GM19452 (cell line): ENCODE measurements at regions not wholly inside any gene's neighbourhood (a gene's known extent, or its start where the extent isn't known, plus 50 kb on each side); places are given as distances from the start of the nearest gene placed in this dataset.

Experiments used
- ATAC-seq: cut with Tn5 transposase; IDR thresholded peaks from one replicate; pipeline ENCODE4 v1.9.1; 2021; ENCODE audit not compliant: unreplicated experiment

DNA sequence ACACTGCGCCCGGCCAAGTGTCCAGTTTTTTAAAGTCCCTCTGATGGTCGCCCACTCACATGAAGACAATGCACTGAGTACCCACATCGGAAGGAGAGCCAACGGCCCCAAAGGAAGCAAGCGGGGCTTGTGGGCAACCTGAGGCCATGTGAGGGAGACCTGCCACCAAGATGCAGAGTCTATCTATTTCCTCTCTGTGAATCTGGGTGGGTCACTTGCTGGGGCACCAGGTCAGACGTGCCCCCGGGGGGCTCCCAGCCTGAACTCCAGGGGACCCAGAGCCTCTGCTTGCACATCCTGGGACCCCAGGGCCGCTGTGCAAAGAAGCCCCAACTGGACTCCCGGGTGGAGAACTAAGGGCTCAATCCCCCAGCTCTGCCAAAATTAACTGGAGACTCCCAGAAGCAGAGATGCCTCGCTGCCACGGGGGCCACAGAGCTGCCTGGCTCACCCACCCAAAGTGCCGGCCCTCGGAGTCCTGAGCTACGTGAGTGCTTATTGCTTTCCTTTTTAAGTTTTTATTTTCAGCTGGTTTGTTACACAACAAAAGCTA, 106.4 kb downstream of the BRD1 start:
- ATAC-seq, result no peak

GRCh38 chr22:49720279-49720959, 107.3 kb downstream of the BRD1 start:
- ATAC-seq, result no peak

GRCh38 chr22:49719046-49719445, 108.6 kb downstream of the BRD1 start:
- no peak for ATAC-seq

- ATAC-seq, result no peak
Observed at GRCh38 chr22:49718396-49718795, 109.3 kb downstream of the BRD1 start.

GRCh38 chr22:49717322-49717919, 110.3 kb downstream of the BRD1 start:
- ATAC-seq, result no peak

DNA sequence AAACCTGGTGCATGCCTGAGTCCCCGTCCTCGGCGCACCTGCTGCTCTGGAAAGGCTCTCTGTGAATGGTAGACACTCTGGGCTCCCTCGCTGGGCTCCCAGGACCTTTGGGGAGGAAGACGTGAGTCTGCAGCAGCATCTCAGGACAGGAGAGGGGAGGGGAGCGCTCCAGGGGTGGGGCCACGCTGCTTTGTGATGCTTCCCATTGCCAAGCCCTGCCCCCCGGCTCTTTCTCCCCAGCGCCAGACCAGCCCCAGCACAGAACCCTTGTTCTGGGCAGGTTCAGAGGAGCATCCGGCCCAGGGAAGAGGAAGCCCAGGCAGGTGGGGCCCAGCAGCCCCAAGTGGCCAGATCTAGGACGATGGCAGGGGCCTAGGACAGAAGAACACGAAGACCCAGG, 111.2 kb downstream of the BRD1 start:
- no peak for ATAC-seq

DNA sequence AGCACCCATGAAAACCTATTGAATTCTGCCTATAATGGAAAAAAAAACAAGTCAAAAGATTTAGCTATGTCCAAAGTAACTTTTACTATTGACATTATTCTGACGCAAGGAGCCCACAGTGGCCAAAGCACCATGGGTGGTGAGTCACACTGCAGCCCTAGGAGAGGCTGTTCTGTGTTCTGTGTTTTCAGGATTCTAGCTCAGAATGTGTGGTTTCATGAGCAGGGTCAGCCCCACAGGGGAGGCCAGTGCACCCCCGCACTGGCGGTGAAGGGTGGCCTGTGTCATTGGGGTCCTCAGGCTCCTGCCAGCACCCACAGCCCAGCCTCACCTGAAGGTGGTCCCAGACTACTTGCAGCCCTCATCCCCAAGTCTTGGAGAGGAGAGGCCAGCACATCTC, 112.2 kb downstream of the BRD1 start:
- ATAC-seq, result no peak

DNA sequence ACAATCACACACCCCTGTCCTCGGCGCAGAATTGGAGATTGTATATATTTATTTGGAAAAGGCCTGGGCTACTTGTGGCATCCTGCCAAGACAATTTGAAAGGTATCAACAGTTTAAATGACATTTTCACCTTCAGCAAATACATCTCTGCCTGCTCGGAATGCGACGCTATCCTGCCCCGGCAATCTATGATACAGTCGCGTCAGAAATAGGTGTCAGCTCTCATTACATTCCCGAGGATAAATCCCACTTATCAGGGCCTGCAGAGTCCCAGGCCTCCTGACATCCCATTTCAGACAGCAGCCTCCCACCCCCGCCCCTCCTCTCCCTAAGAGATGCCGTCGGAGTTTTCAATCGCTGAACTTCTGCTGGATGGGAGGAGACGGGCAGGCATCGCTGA, 114.7 kb downstream of the BRD1 start:
- ATAC-seq, result no peak

GRCh38 chr22:49712195-49712791, 115.4 kb downstream of the BRD1 start:
- no peak for ATAC-seq

- ATAC-seq, result no peak
Observed at GRCh38 chr22:49710746-49711145, 116.9 kb downstream of the BRD1 start.

DNA sequence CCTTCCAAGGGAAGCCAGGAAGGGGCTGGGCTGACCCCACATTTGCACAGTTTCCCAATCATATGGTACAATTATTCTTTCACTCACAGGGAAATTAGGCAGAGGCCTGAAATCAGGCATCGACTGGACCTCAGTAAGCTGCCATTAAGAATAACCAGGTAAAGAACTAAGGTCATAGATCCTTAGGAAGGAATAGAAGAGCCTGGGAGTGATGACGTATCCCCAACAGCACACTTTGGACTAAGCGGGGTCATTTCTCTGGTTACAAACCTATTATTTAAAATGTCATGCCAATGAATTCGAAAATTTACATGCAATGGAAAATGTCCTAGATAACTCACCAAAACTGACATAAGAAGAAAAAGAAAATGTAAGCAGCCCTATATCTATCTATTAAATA, 118.2 kb downstream of the BRD1 start:
- no peak for ATAC-seq

DNA sequence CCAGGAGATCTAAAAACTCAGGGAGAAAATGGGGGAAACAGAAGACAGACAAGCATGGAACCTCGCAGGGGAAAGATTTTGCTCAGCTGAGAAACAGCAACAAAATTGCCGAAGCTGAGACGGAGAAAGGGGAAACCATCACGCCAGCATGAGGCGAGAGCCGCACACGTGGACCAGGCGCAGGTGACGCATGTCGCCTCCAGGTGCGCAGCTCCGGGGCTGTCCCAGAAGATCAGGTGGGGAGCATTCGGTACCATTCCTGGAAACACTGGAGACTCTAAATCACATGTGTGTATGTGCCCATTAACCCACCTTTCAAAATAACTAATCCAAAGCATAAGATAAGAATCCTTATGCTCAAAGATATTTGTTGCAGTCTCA, 121.7 kb downstream of the BRD1 start:
- ATAC-seq, result no peak

GRCh38 chr22:49705216-49705971, 122.3 kb downstream of the BRD1 start:
- no peak for ATAC-seq

GRCh38 chr22:49704345-49705215, 123.1 kb downstream of the BRD1 start:
- ATAC-seq, result no peak

GRCh38 chr22:49703990-49704344, 123.7 kb downstream of the BRD1 start:
- ATAC-seq, result no peak

- no peak for ATAC-seq
Observed at GRCh38 chr22:49703505-49703904, 124.2 kb downstream of the BRD1 start.

DNA sequence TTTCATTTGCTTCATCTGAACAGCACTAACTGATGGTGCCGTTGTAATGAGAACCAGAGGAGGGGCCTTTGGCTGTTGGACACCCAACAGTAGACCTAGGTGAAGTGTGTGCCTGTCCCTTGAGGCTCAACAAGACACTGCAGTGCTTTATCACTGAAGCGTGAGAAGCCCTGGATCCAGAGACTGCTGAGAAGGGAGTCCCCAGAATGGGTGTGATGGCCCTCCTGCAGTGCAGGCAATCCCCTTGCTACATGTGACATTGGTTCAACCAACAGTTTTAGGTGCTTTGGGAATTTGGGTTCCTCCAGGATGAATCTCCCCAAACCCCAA, 125.6 kb downstream of the BRD1 start:
- ATAC-seq, result no peak

GRCh38 chr22:49701380-49702067, 126.1 kb downstream of the BRD1 start:
- no peak for ATAC-seq

GRCh38 chr22:49699928-49700498, 127.7 kb downstream of the BRD1 start:
- no peak for ATAC-seq

DNA sequence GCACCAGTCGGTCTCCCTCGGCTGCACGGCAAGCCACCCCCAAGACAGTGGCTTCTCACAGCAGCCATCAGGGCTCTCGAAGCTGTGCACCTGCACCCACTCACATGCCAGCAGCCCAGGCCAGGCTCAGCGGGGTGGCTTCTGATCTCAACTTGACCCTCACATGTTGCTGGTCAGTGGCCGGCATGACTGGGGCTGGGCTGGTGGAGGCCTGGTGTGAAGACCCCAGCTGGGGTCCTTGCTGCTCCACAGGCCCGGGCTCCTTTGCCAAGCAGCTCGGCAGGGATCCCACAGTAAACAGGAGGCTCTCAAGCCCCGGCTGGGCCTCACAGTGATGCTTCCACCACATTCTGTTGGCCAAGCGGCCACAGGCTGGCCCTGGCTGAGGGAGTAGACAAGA, 128.2 kb downstream of the BRD1 start:
- ATAC-seq, result no peak
